ENCODE measurements at regions not wholly inside any gene's neighbourhood (a gene's known extent, or its start where the extent isn't known, plus 50 kb on each side); places are given as distances from the start of the nearest gene placed in this dataset.

- no peak for TF ChIP-seq CTCF (conservative IDR thresholded peaks at IDR 0.05; ENCODE audit: low read depth)
- no peak for DNase-seq (ENCODE audit: low spot score)
- CTCF ChIA-PET, result no interaction called here
- POLR2A ChIA-PET (ENCODE audit: low non-redundant PET), result no interaction called here
- H3K27ac ChIP-seq, result no peak overlapping the region
These were observed 51.4 kb upstream of the FZD10 start for GRCh38 chr12:130110914-130111313.

GRCh38 chr12:130111965-130112496, 50.2 kb upstream of the FZD10 start:
- ChIA-PET CTCF (no interaction called here), POLR2A (ENCODE audit: low non-redundant PET) (no interaction called here)
- no peak overlapping the region for H3K27ac ChIP-seq
- no peak for TF ChIP-seq CTCF (conservative IDR thresholded peaks at IDR 0.05; ENCODE audit: low read depth)
- DNase-seq (ENCODE audit: low spot score), result no peak
